ENCODE measurements at regions not wholly inside any gene's neighbourhood (a gene's known extent, or its start where the extent isn't known, plus 50 kb on each side); places are given as distances from the start of the nearest gene placed in this dataset.

DNA sequence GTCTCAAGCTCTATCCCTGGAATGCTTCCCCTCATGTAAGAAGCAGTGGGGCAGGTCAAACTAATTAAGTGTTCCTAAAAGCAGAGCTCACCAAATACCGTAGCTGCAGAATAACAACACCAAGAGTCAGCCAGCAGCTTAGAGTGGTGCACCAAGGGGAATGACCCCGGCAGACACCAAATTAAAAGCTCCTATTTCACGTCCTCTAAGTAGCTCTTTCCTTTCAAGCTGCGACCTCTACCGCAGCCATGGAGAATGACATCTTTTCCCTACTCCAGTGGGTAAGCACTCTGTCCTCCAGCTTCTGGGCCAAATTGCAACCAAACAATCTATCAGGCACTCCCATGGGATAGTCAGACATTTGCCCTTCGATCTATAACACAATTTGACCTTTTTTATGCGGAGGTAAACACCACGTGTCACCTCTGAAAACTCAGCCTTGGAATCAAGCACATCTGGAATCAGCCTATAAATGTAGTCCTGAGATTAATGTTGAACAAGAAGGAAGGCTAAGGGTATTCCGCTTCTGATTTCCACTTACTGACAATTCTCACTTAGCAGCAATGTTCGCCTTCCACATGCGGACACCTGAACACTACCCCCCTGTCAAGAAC lies 67.6 kb upstream of the CDKN3 start:
- peak in 3 of 9 donors; percentile 6 to 36 (median 33) for DNase-seq (ENCODE audit: low read depth in 6 of 9, low spot score in 9 of 9)
- Histone ChIP-seq H3K27me3 (ENCODE audit: control insufficient read depth in 2 of 2, insufficient read depth in 1 of 2, low read length in 1 of 2) (no peaks in the 10 kb centered on the region), H3K36me3 (ENCODE audit: control insufficient read depth in 2 of 2, insufficient read depth in 2 of 2, low read length in 1 of 2) (no peaks in the 10 kb centered on the region), H3K4me3 (ENCODE audit: low read length in 2 of 2) (no peak overlapping the region), H3K9me3 (ENCODE audit: control insufficient read depth in 2 of 2, insufficient read depth in 1 of 2, low read length in 1 of 2) (no peaks in the 10 kb centered on the region), H3K27ac (ENCODE audit: low read depth in 1 of 2, low read length in 1 of 2) (no peak overlapping the region), H3K4me1 (ENCODE audit: control insufficient read depth in 2 of 2, insufficient read depth in 2 of 2, low read length in 2 of 2) (no peaks in the 10 kb centered on the region)
- 31% methylated on average over 11 of the region's 11 CpGs for WGBS

DNA sequence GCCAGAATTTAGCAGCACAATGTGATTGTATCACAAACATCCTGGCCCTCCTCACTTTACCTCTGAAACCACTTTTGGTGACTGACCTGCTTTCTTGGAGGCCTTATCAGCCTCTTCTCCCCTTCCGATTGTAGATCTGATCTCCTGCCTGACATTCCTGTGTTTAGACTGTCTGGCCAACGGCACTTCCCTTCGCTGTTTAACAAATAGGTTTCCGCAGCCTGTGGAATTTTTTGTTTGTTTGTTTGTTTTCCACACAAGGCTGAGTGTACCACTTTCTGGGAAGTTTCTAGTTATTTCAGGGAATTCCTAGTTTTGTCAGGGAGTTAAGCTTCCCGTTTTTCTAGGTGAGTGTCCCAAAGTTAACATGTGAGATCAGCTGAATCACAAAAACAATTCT lies 65.9 kb upstream of the CDKN3 start:
- Histone ChIP-seq H3K9me3 (ENCODE audit: control insufficient read depth in 2 of 2, insufficient read depth in 1 of 2, low read length in 1 of 2) (no peaks in the 10 kb centered on the region), H3K4me3 (ENCODE audit: low read length in 2 of 2) (no peak overlapping the region), H3K4me1 (ENCODE audit: control insufficient read depth in 2 of 2, insufficient read depth in 2 of 2, low read length in 2 of 2) (no peaks in the 10 kb centered on the region), H3K27me3 (ENCODE audit: control insufficient read depth in 2 of 2, insufficient read depth in 1 of 2, low read length in 1 of 2) (no peaks in the 10 kb centered on the region), H3K36me3 (ENCODE audit: control insufficient read depth in 2 of 2, insufficient read depth in 2 of 2, low read length in 1 of 2) (no peaks in the 10 kb centered on the region), H3K27ac (ENCODE audit: low read depth in 1 of 2, low read length in 1 of 2) (no peak overlapping the region)
- WGBS = 89% methylated on average over 5 of the region's 5 CpGs
- no peak for DNase-seq (ENCODE audit: low read depth in 6 of 9, low spot score in 9 of 9)

DNA sequence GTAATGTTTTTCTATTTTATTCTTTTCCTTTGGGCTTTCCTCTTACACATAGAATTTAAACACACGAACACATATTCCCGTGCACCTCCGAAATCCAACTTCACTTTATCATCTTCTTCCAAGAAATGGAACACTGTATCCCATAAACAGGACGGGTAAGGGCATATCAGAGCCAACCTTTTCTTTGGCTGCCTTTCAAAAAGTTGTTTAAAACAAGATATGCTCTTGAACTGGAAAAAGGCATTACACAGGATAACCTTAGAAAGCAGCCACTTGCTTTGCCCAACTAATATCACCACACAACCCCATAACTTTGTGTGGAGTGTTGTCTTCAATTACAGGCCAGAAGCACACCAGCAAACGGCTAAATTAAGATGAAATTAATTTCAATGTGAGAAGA lies 65.3 kb upstream of the CDKN3 start:
- no peaks in the 10 kb centered on the region for H3K36me3 ChIP-seq (ENCODE audit: control insufficient read depth in 2 of 2, insufficient read depth in 2 of 2, low read length in 1 of 2)
- H3K4me1 ChIP-seq (ENCODE audit: control insufficient read depth in 2 of 2, insufficient read depth in 2 of 2, low read length in 2 of 2) = no peaks in the 10 kb centered on the region
- no peaks in the 10 kb centered on the region for H3K27me3 ChIP-seq (ENCODE audit: control insufficient read depth in 2 of 2, insufficient read depth in 1 of 2, low read length in 1 of 2)
- H3K4me3 ChIP-seq (ENCODE audit: low read length in 2 of 2) = no peak overlapping the region
- H3K9me3 ChIP-seq (ENCODE audit: control insufficient read depth in 2 of 2, insufficient read depth in 1 of 2, low read length in 1 of 2) = no peaks in the 10 kb centered on the region
- 93% methylated on average over 5 of the region's 5 CpGs for WGBS
- no peak overlapping the region for H3K27ac ChIP-seq (ENCODE audit: low read depth in 1 of 2, low read length in 1 of 2)
- no peak for DNase-seq (ENCODE audit: low read depth in 6 of 9, low spot score in 9 of 9)

DNA sequence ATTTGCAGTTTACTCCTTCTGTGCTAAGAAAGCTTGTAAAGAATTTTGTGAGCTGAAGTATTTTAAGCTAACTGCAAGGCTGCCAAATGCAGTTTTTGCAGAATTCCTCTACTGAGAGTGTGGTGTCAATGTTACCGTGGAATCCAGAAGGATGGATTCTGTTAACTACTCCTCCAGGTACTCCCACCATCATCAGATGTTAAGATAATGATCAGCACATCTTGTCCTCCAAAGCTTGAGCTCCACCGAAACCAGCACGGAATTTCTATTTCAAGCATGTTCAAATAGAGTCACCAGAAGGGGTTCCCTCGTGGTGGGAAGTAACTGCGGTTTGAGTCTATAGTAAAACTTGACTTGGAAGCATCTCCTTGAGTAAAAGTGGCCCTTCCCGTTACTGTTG lies 64.3 kb upstream of the CDKN3 start:
- H3K4me3 ChIP-seq (ENCODE audit: low read length in 2 of 2) = no peak overlapping the region
- no peak overlapping the region for H3K27ac ChIP-seq (ENCODE audit: low read depth in 1 of 2, low read length in 1 of 2)
- H3K4me1 ChIP-seq (ENCODE audit: control insufficient read depth in 2 of 2, insufficient read depth in 2 of 2, low read length in 2 of 2) = no peaks in the 10 kb centered on the region
- no peak for DNase-seq (ENCODE audit: low read depth in 6 of 9, low spot score in 9 of 9)
- H3K9me3 ChIP-seq (ENCODE audit: control insufficient read depth in 2 of 2, insufficient read depth in 1 of 2, low read length in 1 of 2) = no peaks in the 10 kb centered on the region
- 95% methylated on average over 6 of the region's 6 CpGs for WGBS
- H3K36me3 ChIP-seq (ENCODE audit: control insufficient read depth in 2 of 2, insufficient read depth in 2 of 2, low read length in 1 of 2) = no peaks in the 10 kb centered on the region
- no peaks in the 10 kb centered on the region for H3K27me3 ChIP-seq (ENCODE audit: control insufficient read depth in 2 of 2, insufficient read depth in 1 of 2, low read length in 1 of 2)

DNA sequence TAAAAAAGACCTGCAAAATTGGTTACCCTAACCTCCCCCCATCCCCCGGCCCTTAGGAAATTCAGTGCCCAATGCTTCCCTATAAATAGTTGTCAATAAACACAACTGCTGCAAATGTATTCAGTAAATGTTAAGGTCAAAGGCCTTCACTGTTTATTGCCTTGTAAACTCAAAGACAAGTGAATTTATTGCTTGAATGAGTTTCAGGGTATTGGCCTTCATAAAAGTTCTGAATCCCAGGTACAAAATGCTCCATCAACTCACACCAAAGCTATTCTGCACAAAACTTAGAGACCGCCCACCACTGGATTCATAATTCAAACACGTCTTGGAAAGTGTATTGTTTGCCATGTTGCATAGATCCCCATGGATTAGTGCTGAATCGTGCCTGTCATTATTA lies 63.3 kb upstream of the CDKN3 start:
- Histone ChIP-seq H3K36me3 (ENCODE audit: control insufficient read depth in 2 of 2, insufficient read depth in 2 of 2, low read length in 1 of 2) (no peaks in the 10 kb centered on the region), H3K9me3 (ENCODE audit: control insufficient read depth in 2 of 2, insufficient read depth in 1 of 2, low read length in 1 of 2) (no peaks in the 10 kb centered on the region), H3K27ac (ENCODE audit: low read depth in 1 of 2, low read length in 1 of 2) (no peak overlapping the region), H3K27me3 (ENCODE audit: control insufficient read depth in 2 of 2, insufficient read depth in 1 of 2, low read length in 1 of 2) (no peaks in the 10 kb centered on the region), H3K4me3 (ENCODE audit: low read length in 2 of 2) (no peak overlapping the region), H3K4me1 (ENCODE audit: control insufficient read depth in 2 of 2, insufficient read depth in 2 of 2, low read length in 2 of 2) (no peaks in the 10 kb centered on the region)
- no peak for DNase-seq (ENCODE audit: low read depth in 6 of 9, low spot score in 9 of 9)
- WGBS = 96% methylated on average over 4 of the region's 4 CpGs

DNA sequence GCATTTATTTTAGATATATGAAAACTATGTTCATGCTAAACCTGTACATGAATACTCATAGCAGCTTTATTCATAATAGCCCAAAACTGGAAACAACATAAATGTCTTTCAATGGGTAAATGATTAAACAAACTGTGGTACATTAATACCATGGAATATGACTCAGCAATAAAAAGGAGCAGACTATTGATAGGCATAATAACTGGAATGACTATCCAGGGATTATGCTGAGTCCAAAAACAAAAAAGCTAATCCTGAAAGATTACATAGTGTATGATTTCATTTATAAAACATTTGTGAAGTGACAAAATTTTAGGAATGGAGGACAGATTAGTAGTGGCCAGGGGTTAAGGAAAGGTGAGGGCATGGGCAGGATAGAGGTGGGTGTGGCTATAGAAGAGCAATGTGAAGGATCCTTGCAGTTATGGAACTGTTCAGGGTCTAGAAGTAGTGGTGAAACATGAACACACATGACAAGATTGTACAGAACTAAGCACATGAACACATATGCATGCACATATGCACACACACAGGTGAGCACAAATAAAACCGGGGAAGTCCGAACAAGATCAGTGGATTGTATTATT lies 61.1 kb upstream of the CDKN3 start:
- no peaks in the 10 kb centered on the region for H3K27me3 ChIP-seq (ENCODE audit: control insufficient read depth in 2 of 2, insufficient read depth in 1 of 2, low read length in 1 of 2)
- no peaks in the 10 kb centered on the region for H3K36me3 ChIP-seq (ENCODE audit: control insufficient read depth in 2 of 2, insufficient read depth in 2 of 2, low read length in 1 of 2)
- H3K27ac ChIP-seq (ENCODE audit: low read depth in 1 of 2, low read length in 1 of 2) = no peak overlapping the region
- no peaks in the 10 kb centered on the region for H3K9me3 ChIP-seq (ENCODE audit: control insufficient read depth in 2 of 2, insufficient read depth in 1 of 2, low read length in 1 of 2)
- WGBS = 98% methylated on average over 2 of the region's 2 CpGs
- no peak for DNase-seq (ENCODE audit: low read depth in 6 of 9, low spot score in 9 of 9)
- H3K4me1 ChIP-seq (ENCODE audit: control insufficient read depth in 2 of 2, insufficient read depth in 2 of 2, low read length in 2 of 2) = no peaks in the 10 kb centered on the region
- H3K4me3 ChIP-seq (ENCODE audit: low read length in 2 of 2) = no peak overlapping the region

DNA sequence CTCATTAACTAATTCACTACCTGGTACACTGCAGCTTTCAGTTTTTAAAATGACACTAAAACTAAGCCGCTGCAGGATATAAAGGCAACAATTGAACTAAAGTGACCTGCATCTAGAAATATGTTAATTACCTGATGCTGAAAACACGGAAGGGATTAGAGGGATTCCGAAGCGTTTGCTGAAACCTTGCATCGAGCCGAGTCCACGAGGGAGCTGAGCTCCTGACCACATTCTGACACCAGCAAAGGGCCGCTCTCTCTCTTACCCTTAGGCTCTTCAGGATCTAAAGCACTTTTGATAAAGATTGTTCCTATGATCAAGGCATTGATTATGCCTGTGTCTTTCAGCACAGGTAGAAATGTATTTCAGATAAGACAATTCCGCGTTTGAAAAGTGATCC lies 59.5 kb upstream of the CDKN3 start:
- no peak for DNase-seq (ENCODE audit: low read depth in 6 of 9, low spot score in 9 of 9)
- WGBS = 77% methylated on average over 10 of the region's 10 CpGs

DNA sequence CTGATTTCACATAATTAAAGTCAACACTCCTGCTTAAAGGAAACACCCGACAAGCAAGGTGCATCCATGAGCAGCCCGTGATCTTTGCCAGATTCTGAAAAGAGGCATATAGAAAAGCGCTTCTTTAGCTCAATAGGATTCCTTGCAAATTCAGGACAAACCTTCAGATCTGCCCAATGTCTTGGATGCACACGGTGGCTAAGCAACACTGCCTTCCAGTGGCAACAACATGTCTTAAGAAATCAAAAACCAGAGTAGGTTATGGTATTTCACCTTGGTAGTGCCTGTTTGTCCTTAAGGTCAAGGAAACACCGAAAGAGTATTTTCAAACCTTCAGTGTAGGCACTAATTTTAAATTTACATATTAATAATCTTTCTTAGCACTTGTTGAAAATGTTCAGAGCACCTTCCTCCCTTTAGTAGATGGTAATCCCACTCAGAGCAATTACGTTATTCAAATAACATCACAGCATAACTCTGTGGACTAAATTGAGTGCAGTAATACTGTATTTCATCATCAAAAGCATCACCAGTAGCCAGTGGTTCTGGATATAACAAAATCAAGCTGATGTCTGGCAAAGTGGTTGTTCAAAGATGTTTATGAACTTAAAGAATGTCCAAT lies 58.0 kb upstream of the CDKN3 start:
- Histone ChIP-seq H3K9me3 (ENCODE audit: control insufficient read depth in 2 of 2, insufficient read depth in 1 of 2, low read length in 1 of 2) (no peaks in the 10 kb centered on the region), H3K36me3 (ENCODE audit: control insufficient read depth in 2 of 2, insufficient read depth in 2 of 2, low read length in 1 of 2) (no peaks in the 10 kb centered on the region), H3K27ac (ENCODE audit: low read depth in 1 of 2, low read length in 1 of 2) (no peak overlapping the region), H3K4me3 (ENCODE audit: low read length in 2 of 2) (no peak overlapping the region), H3K27me3 (ENCODE audit: control insufficient read depth in 2 of 2, insufficient read depth in 1 of 2, low read length in 1 of 2) (no peaks in the 10 kb centered on the region), H3K4me1 (ENCODE audit: control insufficient read depth in 2 of 2, insufficient read depth in 2 of 2, low read length in 2 of 2) (no peaks in the 10 kb centered on the region)
- 56% methylated on average over 6 of the region's 6 CpGs for WGBS
- no peak for DNase-seq (ENCODE audit: low read depth in 6 of 9, low spot score in 9 of 9)

More for the DNA sequence above, 59.5 kb upstream of the CDKN3 start:
- Histone ChIP-seq H3K27ac (ENCODE audit: low read depth in 1 of 2, low read length in 1 of 2) (no peak overlapping the region), H3K4me3 (ENCODE audit: low read length in 2 of 2) (no peak overlapping the region), H3K9me3 (ENCODE audit: control insufficient read depth in 2 of 2, insufficient read depth in 1 of 2, low read length in 1 of 2) (no peaks in the 10 kb centered on the region), H3K4me1 (ENCODE audit: control insufficient read depth in 2 of 2, insufficient read depth in 2 of 2, low read length in 2 of 2) (no peaks in the 10 kb centered on the region), H3K36me3 (ENCODE audit: control insufficient read depth in 2 of 2, insufficient read depth in 2 of 2, low read length in 1 of 2) (no peaks in the 10 kb centered on the region), H3K27me3 (ENCODE audit: control insufficient read depth in 2 of 2, insufficient read depth in 1 of 2, low read length in 1 of 2) (no peaks in the 10 kb centered on the region)

DNA sequence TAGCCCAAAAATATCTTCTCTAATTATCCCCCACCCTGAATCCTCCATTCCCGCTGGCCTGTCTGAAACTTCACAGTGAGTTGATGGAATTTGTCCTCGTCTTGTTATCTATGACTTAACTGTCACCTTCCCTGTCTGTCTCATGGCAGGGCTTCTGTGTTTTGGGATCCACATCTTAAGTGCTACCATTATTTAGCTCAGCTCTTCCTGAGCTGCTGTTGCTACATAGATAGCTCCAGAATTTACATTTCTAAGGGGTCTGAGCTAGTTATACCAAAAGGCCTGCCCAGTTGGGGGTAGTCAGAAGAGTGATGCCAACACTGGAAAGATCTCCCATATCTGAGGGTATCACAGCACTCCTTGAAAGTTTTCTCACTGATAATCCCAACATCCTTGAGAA lies 57.0 kb upstream of the CDKN3 start:
- peaks cover 0 to 8% of the 10 kb centered on the region in 2 donors for H3K4me1 ChIP-seq (ENCODE audit: control insufficient read depth in 2 of 2, insufficient read depth in 2 of 2, low read length in 2 of 2)
- no peak overlapping the region for H3K4me3 ChIP-seq (ENCODE audit: low read length in 2 of 2)
- DNase-seq (ENCODE audit: low read depth in 6 of 9, low spot score in 9 of 9) = no peak
- H3K27ac ChIP-seq (ENCODE audit: low read depth in 1 of 2, low read length in 1 of 2) = no peak overlapping the region
- WGBS = 95% methylated on average over 2 of the region's 2 CpGs
- peaks cover 0 to 1% of the 10 kb centered on the region in 2 donors for H3K9me3 ChIP-seq (ENCODE audit: control insufficient read depth in 2 of 2, insufficient read depth in 1 of 2, low read length in 1 of 2)
- no peaks in the 10 kb centered on the region for H3K36me3 ChIP-seq (ENCODE audit: control insufficient read depth in 2 of 2, insufficient read depth in 2 of 2, low read length in 1 of 2)
- no peaks in the 10 kb centered on the region for H3K27me3 ChIP-seq (ENCODE audit: control insufficient read depth in 2 of 2, insufficient read depth in 1 of 2, low read length in 1 of 2)

Measured in thymus (tissue), 11 donors.